NCI-H146 (cell line): ENCODE measurements at regions not wholly inside any gene's neighbourhood (a gene's known extent, or its start where the extent isn't known, plus 50 kb on each side); places are given as distances from the start of the nearest gene placed in this dataset.

Source experiments
- DNase-seq: peaks from one replicate; lab custom pipeline; 2025; lab: John Stamatoyannopoulos, UW

GRCh38 chr20:60321601-60322000, 363.4 kb downstream of the CDH26 start:
- DNase-seq: no peak

GRCh38 chr20:60326821-60327220, 368.6 kb downstream of the CDH26 start:
- no peak for DNase-seq

DNA sequence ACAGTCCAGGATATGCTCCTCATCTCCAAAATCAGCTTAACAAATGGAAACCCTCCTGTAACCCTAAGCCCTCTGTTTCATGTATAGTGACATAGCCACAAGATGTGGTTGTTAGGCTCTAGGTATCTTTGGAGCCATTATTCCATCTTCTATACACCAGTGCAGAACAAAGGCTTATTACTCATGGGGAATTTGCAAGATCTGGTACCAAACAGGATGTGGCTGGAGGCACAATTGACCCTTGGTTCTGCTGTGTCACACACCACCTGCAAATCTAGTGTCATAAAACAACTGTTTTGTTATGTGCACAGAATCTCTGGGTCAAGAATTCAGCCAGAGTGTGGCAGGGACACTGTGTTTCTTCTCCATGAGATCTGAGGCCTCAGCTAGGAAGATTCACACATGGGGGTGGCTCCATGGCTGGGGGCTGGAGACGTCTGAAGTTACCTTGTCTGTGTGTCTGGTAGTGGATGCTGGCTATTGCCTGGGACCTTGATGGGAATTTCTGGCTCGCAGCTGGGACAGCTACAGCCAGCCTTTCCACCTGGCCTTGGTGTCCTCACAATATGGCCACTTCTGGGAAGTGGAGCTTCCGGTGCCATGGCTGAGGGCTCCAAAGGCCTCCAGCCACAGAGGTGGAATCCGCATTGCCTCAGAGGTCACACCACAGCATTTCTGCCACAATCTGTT, 369.9 kb downstream of the CDH26 start:
- DNase-seq: no peak

DNA sequence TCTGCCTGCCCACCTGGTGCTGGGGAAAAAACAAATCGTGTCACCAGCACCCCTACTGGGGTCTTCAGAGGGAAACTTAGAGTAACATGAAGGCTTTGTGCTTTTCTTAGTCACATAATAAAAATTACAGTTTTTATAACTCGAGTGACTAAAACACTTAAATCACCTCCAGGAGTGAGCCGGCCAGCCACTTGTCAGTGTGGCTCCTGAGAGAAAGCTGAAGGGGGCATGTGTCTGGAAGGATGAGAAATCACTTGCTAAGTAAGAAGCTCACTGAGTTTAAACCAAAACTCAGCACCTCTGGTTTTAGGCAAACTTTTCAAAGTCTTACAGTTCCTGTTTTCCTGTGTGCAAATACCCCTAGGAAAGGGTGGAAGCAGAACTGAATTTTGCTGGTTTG, 372.2 kb downstream of the CDH26 start:
- DNase-seq: no peak

- DNase-seq: no peak
These were observed 373.6 kb downstream of the CDH26 start for GRCh38 chr20:60331688-60332300.

- DNase-seq: no peak
These were observed 374.3 kb downstream of the CDH26 start for GRCh38 chr20:60332523-60332922.

DNA sequence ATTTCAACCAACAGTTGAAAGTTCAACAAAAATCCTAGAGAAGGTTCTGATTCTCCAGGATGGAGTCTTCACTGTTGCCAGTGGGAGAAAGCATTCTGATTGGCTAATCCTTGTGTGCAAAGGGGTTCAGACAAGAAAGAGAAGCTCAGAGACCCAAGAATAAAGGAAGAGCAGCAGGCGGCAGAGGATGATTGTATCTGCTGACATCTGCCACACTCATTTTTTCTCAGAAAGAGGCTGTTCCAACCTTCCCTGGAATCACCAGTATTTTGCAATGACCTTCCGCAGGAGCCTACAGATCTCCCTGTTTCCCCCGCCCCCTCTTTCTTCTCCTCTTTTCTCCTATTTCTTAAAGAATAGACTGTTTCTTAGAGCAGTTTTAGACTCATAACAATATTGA, 376.7 kb downstream of the CDH26 start:
- DNase-seq: no peak

DNA sequence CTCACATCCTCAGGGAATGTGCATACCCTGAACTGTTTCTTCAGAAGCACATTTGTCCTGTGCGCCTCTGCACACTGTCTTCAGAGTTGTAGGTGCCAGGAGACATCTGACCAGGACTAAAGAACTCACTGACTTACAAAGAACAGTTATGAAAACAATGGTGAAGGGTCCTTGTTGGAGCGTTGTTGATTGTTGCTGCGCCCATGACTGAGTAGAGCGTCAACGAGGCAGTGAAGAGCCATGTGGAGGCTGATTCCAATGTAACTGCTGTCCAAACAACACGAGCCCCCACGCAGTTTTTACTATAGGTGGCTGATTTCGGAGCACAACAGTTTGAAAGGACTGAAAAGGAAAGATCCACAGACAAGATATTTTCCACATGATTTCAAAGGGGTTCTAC, 380.3 kb downstream of the CDH26 start:
- DNase-seq: no peak

DNA sequence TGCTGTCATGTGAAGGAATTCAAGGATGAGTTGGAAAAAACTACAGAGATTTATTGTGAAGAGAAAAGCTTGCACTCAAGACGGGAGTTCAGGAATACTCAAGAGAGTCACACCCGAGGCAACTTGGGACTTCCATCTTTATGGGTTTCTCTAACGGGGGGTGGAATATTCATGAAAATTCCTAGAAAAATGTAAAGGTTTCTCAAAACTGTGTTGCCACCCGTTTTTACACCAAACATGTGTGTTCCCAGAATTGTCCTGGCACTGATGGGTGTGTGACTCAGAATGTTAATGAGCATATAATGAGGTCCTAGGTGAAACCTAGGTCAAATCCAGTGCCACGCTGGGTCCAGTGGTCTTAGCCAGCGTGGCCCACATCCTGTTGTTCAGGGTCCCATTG, 381.5 kb downstream of the CDH26 start:
- no peak for DNase-seq

DNA sequence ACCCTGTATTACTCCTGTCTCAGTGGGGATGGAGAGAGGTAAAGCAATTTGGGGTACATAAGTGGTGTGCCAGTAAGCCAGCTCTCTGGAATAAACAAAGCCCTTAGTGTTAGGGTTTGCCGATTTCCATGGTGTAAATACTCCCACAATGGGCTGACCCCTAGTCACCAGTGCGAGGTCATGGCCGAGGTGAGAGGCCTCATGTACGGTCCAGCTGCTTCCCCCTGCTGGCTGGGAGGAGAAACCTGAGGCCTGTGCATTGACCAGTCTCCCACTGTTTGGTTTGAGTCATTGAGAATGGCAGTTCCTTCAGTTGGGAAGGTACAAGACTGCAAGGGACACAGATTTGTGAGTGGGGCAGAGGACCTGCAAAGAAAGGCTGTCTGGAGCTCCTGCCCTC, 382.0 kb downstream of the CDH26 start:
- no peak for DNase-seq

- DNase-seq: no peak
These were observed 382.8 kb downstream of the CDH26 start for GRCh38 chr20:60341062-60341461.

DNA sequence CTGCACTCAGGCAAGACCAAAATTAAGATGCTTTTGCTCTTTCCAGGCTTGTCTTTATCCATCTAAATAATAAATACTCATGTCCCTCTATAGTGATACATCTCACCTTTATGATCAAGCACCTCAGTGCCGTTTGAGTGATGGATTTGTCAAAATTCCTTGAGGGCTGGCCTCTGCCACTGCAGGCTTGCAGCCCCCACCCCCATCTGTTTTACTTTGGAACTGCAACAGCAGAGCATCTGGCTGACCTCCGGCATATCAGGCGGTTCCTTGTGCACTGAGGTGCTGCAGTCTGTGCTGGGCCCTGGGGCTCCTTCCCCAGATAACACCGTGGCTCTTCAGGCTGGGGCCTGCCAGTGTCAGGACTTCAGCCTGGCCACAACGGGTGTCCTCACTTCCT, 386.9 kb downstream of the CDH26 start:
- no peak for DNase-seq

DNA sequence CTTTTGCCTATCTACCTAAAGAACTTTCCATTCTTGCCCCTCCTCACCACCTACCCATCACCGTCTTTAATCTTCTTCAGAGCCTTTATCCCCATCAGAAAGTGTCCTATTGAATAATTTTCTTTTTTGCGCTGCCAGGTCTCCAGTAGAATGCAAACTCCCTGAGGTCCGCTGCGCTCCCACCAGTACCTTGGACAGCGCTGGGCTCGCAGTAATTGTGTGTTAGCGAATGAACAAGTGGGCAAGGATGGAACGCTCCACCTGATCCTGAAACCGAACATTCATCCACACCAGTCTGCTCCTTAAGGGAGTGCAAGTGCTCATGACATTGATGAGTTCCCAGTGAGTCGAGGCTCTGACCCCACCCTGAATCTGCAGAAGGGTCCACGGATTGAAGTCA, 391.2 kb downstream of the CDH26 start:
- DNase-seq: no peak

DNA sequence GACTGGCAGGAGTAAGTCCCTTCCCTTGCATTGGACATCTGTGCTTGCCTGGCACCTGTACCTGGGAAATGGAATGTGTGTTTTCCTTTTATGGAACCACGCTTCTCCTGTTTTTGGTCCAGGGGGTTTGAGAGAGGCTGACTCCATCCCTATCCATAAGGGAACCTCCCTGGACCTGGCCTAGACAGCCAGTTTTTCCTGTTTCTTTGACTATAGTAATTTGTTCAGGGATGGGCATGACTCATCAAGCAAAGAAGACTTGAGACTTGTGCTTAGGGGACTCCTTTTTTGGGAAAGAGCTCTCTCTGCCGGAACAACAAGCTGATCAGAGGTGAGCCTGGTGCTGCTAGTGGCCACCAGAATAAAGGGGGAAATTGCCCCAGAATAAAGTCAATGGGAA, 393.8 kb downstream of the CDH26 start:
- no peak for DNase-seq

DNA sequence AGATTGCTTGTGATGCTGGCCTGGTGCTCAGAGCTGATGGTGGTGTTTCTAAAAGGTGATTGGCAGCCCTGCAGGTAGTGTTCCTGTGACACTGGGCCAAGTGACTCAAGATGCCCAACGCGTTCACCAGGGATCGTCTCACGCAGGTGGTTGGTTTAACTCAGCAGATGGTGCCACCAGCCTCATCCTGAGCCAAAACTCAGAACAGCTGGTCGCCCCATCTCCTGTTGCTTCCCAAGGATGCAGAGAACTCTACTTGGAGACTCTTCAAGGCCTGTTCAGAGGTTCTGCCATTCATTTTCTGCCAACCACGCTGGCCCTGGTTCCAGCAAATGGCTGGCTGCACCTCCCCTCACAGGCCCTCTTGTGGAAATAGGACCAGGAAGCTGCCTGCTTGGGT, 394.4 kb downstream of the CDH26 start:
- no peak for DNase-seq

GRCh38 chr20:60354024-60354580, 395.9 kb downstream of the CDH26 start:
- DNase-seq: no peak

DNA sequence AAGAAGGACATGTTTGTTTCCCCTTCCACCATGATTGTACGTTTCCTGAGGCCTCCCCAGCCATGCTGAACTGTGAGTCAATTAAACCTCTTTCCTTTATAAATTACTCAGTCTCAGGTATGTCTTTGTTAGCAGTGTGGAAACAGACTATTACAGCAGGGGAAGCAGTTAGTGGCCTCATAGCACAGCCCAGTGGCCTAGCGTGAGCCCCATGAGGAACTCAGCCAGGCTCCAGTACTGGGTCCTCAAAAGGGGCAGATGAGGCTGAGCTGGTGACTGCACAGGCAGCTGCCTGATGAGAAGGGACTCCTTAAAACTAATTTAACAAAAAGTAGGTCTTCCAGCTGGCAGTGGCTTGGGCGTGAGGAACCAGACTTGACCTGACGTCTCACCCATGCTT, 399.9 kb downstream of the CDH26 start:
- DNase-seq: no peak

DNA sequence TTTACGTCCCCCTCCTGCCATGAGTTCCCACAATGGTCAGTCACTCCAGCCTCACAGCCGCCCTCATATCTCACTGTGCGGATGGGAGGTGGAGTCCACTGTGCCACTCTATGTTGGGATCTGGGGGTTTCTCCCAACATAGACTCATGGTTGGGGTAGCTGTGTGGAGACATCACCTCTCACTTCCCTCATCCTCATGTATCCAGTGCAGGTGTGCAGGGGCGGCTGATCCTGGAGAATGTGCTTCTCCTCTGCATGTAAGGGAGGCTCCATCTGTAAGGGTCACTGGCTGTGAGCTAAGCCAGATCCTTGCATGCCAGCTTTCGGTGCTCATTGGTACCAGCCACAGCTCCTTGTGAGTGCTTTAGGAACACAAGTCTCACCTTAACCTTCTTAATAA, 400.8 kb downstream of the CDH26 start:
- DNase-seq: no peak

DNA sequence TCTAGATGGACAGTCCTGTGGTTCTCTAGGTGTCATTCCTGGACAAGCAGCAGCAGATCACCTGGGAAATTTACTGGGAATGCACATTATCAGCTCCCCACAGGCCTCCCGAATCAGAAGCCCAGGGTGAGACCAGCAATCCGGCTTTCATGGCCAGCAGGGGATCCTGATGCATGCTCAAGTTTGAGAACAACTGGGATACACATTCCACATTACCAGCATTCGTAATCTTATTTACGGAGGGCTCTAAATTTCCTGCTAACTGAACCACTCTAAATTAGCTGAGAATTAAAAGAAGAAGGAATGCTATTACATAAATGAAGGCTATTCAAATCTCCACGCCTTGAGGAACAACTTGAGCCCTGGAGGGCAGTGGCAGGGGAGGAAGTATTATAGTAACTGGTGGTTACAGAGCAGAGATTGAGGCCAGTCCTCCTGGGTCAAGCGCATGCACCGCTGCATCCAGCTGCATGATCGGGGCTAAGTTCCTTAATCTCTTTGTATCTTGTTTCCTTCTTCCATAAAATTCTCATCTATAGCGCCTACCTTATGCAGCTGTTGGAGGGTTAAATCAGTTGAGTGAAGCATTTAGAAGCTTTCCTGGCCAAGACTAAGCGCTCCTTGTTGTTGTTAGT, 403.7 kb downstream of the CDH26 start:
- DNase-seq: no peak

- no peak for DNase-seq
These were observed 404.3 kb downstream of the CDH26 start for GRCh38 chr20:60362531-60362930.

DNA sequence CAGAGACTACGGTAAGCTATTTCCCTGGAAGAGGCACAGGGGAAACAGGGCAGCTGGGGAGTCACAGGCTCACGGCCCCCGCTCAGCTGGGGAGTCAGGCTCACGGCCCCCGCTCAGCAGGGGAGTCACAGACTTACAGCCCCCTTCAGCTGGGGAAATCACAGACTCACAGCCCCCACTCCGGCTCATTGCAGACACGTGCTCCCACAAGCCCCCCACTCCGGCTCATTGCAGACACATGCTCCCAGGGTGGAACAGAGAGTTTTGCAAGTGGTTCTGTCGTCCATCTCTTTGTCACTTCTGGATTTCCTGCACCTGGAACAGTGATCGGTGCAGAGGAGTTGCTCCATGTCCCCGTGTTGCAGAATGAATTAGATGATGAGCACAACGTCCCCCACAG, 405.5 kb downstream of the CDH26 start:
- no peak for DNase-seq

DNA sequence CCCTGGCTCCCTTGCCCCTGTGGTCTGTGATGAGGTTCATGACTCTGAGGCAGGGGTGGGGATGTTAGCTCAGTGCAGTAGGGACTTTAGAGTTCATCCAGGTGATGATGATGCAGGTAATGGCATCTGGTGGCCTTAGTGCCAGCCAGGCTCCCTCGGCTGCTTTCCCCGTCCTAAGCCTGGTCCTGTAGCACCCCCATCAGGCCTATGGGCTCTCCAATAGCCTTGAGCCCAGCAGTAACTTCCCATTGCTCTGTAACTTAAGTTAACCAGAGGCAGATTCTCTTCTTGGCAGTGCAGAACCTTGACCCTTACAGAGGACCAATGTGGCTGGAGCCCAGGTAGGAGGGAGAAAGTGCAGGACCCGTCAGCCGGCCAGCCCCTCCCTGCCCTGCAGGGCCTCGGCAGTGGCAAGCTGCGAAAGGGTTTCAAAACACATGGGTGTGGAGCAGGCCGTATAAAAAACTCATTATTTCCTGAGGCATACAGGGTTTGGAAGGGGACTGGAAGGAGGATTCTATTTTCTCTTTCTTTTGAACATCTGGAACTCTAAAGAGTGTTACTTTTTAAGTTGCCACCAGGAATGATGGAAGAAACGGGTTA, 406.9 kb downstream of the CDH26 start:
- DNase-seq: no peak

GRCh38 chr20:60365882-60366281, 407.7 kb downstream of the CDH26 start:
- DNase-seq: no peak
